Upper lobe of left lung (tissue), 4 donors: ENCODE measurements at regions not wholly inside any gene's neighbourhood (a gene's known extent, or its start where the extent isn't known, plus 50 kb on each side); places are given as distances from the start of the nearest gene placed in this dataset.

ENCODE experiments used
- EP300 ChIP-seq, 4 donors: sonication (generic); formaldehyde crosslinking; IDR thresholded peaks; one replicate each; pipeline ENCODE4 v1.5.1; 2017; ENCODE audit warnings: antibody characterized with exemption in 4 of 4, control low read depth in 2 of 4
- POLR2A ChIP-seq, 4 donors: fragments of 450-650 bp; IDR thresholded peaks; one replicate each; pipeline ENCODE4 v1.5.1; 2016 to 2017; ENCODE audit warnings: antibody characterized with exemption in 4 of 4, mild to moderate bottlenecking in 2 of 4
- POLR2AphosphoS5 ChIP-seq, 2 donors: sonication (generic); formaldehyde crosslinking; IDR thresholded peaks; one replicate each; pipeline ENCODE4 v1.5.1; 2017; ENCODE audit warnings: antibody characterized with exemption in 2 of 2
- TF ChIP-seq, protein P1 (sequence below), 6 experiments: fragments of 450-650 bp in 4 of 6; fragments of 200-600 bp in 2 of 6; sonication (generic) in 2 of 6; IDR thresholded peaks; one replicate each; pipeline ENCODE4 v1.5.1; 2016 to 2019; ENCODE audit warnings: antibody characterized with exemption in 6 of 6

- TF ChIP-seq POLR2A (IDR thresholded peaks at IDR 0.05) (no peak), EP300 (IDR thresholded peaks at IDR 0.05) (no peak), POLR2AphosphoS5 (IDR thresholded peaks at IDR 0.05) (no peak)
- TF ChIP-seq, protein P1, sequence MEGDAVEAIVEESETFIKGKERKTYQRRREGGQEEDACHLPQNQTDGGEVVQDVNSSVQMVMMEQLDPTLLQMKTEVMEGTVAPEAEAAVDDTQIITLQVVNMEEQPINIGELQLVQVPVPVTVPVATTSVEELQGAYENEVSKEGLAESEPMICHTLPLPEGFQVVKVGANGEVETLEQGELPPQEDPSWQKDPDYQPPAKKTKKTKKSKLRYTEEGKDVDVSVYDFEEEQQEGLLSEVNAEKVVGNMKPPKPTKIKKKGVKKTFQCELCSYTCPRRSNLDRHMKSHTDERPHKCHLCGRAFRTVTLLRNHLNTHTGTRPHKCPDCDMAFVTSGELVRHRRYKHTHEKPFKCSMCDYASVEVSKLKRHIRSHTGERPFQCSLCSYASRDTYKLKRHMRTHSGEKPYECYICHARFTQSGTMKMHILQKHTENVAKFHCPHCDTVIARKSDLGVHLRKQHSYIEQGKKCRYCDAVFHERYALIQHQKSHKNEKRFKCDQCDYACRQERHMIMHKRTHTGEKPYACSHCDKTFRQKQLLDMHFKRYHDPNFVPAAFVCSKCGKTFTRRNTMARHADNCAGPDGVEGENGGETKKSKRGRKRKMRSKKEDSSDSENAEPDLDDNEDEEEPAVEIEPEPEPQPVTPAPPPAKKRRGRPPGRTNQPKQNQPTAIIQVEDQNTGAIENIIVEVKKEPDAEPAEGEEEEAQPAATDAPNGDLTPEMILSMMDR (IDR thresholded peaks at IDR 0.05): no peak
Measured at GRCh38 chr13:72129117-72129516, 262.1 kb upstream of the DACH1 start.
